ENCODE measurements at regions not wholly inside any gene's neighbourhood (a gene's known extent, or its start where the extent isn't known, plus 50 kb on each side); places are given as distances from the start of the nearest gene placed in this dataset.

DNA sequence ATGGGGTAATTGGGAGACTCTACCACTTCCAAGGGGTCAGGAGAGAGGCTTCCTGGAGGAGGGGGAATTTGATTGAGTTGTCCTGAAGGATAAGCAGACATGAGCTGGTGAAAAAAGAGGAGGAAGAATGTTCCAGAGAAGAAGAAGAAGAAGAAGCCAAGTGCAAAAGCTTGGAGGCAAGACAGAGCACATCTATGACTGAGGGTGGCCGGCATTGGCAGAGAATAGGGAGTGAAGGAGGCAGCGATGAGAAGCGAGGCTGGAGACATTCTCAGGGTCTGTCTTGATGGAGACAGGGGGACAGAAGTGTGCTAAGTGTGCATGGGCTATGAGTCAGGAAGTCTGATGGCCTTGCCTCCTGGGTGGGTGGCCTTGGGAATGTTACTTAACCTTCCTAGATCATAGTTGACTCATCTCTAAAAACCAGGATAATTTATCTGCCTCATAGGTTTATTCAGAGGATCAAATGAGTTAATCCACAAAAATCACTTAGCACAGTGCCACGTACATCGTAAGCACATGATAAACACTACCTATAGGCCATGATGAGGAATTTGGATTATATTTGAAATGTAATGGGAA lies 171.7 kb downstream of the ABCC12 start:
- TF ChIP-seq, protein P1, sequence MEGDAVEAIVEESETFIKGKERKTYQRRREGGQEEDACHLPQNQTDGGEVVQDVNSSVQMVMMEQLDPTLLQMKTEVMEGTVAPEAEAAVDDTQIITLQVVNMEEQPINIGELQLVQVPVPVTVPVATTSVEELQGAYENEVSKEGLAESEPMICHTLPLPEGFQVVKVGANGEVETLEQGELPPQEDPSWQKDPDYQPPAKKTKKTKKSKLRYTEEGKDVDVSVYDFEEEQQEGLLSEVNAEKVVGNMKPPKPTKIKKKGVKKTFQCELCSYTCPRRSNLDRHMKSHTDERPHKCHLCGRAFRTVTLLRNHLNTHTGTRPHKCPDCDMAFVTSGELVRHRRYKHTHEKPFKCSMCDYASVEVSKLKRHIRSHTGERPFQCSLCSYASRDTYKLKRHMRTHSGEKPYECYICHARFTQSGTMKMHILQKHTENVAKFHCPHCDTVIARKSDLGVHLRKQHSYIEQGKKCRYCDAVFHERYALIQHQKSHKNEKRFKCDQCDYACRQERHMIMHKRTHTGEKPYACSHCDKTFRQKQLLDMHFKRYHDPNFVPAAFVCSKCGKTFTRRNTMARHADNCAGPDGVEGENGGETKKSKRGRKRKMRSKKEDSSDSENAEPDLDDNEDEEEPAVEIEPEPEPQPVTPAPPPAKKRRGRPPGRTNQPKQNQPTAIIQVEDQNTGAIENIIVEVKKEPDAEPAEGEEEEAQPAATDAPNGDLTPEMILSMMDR (IDR thresholded peaks at IDR 0.05) = no peak
- no peak for TF ChIP-seq POLR2A (IDR thresholded peaks at IDR 0.05)
